H1 (cell line): ENCODE measurements at regions not wholly inside any gene's neighbourhood (a gene's known extent, or its start where the extent isn't known, plus 50 kb on each side); places are given as distances from the start of the nearest gene placed in this dataset.
"Not testable (repeated sequence)": the region's sequence is repeated elsewhere in the genome, so short reads cannot be mapped to it uniquely, and the experiment has no call there.

Experiments used
- CTCF ChIA-PET: fragments of 300-600 bp; sonication (Branson Sonifier 250); formaldehyde crosslinking; loops from one replicate; lab custom pipeline; 2021; ENCODE audit not compliant: partially characterized antibody; lab: Charles Lee
- POLR2A ChIA-PET: fragments of 300-600 bp; sonication (Branson Sonifier 250); formaldehyde crosslinking; loops from one replicate; lab custom pipeline; 2021; ENCODE audit warnings: inconsistent platforms; ENCODE audit not compliant: partially characterized antibody; lab: Charles Lee
- DNase-seq, 2 experiments: peaks; one replicate each; pipeline versions ENCODE4 v3.0.0 to v3.0.0-alpha.2; 2010 to 2022; ENCODE audit warnings: low spot score in 2 of 2, low read depth in 1 of 2, mixed read lengths in 1 of 2
- FAIRE-seq: peaks from 2 replicates; lab custom pipeline; 2011; peaks lifted over from hg19 to GRCh38; lab: Jason Lieb, UNC
- H2AFZ ChIP-seq: 2 replicates; pipeline ENCODE4 v1.8.1; 2012; ENCODE audit warnings: low read length, inconsistent platforms
- H2AK5ac ChIP-seq: 2 replicates; pipeline ENCODE4 v1.6.1; 2013; ENCODE audit warnings: low read depth, low read length
- H2BK120ac ChIP-seq: replicated peaks from 2 replicates; pipeline ENCODE3; 2013; ENCODE audit warnings: low read depth, low read length, inconsistent platforms
- H2BK12ac ChIP-seq: 2 replicates; pipeline ENCODE4 v1.6.1; 2013; ENCODE audit warnings: low read depth, low read length
- H2BK15ac ChIP-seq: 2 replicates; pipeline ENCODE4 v1.6.1; 2013; ENCODE audit warnings: low read length
- H2BK20ac ChIP-seq: 2 replicates; pipeline ENCODE4 v1.6.1; 2013; ENCODE audit warnings: low read length
- H2BK5ac ChIP-seq: 2 replicates; pipeline ENCODE4 v1.6.1; 2013; ENCODE audit warnings: low read depth, low read length
- H3K14ac ChIP-seq: 2 replicates; pipeline ENCODE4 v1.6.1; 2013; ENCODE audit warnings: inconsistent platforms; ENCODE audit not compliant: insufficient read length
- H3K18ac ChIP-seq: 2 replicates; pipeline ENCODE4 v1.6.1; 2013; ENCODE audit warnings: low read length; ENCODE audit errors: extremely low read depth
- H3K23ac ChIP-seq: 2 replicates; pipeline ENCODE4 v1.6.1; 2013; ENCODE audit warnings: inconsistent platforms; ENCODE audit not compliant: insufficient read length
- H3K23me2 ChIP-seq: 2 replicates; pipeline ENCODE4 v1.6.1; 2013; ENCODE audit warnings: low read depth, low read length
- H3K27ac ChIP-seq: 2 replicates; pipeline ENCODE4 v1.6.1; 2011; ENCODE audit warnings: low read depth, low read length, inconsistent platforms
- H3K27me3 ChIP-seq, 4 experiments: replicated peaks in 1 of 4; 1 replicate in 1 of 4; 2 replicates in 3 of 4; pipeline versions ENCODE4 v1.6.1 to v1.8.1; 2011 to 2013; ENCODE audit warnings: low read length in 3 of 4, mild to moderate bottlenecking in 3 of 4, inconsistent platforms in 2 of 4, mixed read lengths in 2 of 4, moderate library complexity in 1 of 4; ENCODE audit not compliant: control insufficient read depth in 3 of 4, insufficient read depth in 3 of 4; ENCODE audit errors: extremely low read depth in 1 of 4
- H3K36me3 ChIP-seq, 4 experiments: 2 replicates each; pipeline versions ENCODE4 v1.6.1 to v1.8.1; 2011 to 2013; ENCODE audit warnings: mild to moderate bottlenecking in 4 of 4, low read length in 3 of 4, moderate library complexity in 2 of 4, control low read depth in 1 of 4, inconsistent platforms in 1 of 4; ENCODE audit not compliant: insufficient read depth in 4 of 4, control insufficient read depth in 2 of 4
- H3K4ac ChIP-seq: replicated peaks from 2 replicates; pipeline ENCODE3; 2013; ENCODE audit warnings: low read length, low read depth, mixed read lengths, inconsistent platforms; ENCODE audit not compliant: insufficient read length
- H3K4me1 ChIP-seq, 4 experiments: replicated peaks in 1 of 4; 1 replicate in 1 of 4; 2 replicates in 3 of 4; pipeline versions ENCODE4 v1.6.1 to v1.8.1; 2011 to 2013; ENCODE audit warnings: low read length in 3 of 4, inconsistent platforms in 2 of 4, mixed read lengths in 1 of 4; ENCODE audit not compliant: insufficient read depth in 4 of 4, control insufficient read depth in 3 of 4
- H3K4me2 ChIP-seq, 2 experiments: 2 replicates each; pipeline versions ENCODE4 v1.6.1 to v1.8.1; 2011 to 2013; ENCODE audit warnings: low read depth in 2 of 2, low read length in 2 of 2, control low read depth in 1 of 2, inconsistent platforms in 1 of 2, mild to moderate bottlenecking in 1 of 2; ENCODE audit not compliant: insufficient read depth in 1 of 2
- H3K4me3 ChIP-seq, 4 experiments: fragments of 200-600, 300-600 bp in 1 of 4; sonication (generic), shearing (Covaris generic), sonication (Bioruptor Twin) in 1 of 4; 2 replicates each; pipeline versions ENCODE4 v1.5.1 to v1.8.1; 2011 to 2016; ENCODE audit warnings: low read length in 4 of 4, low read depth in 3 of 4, control low read depth in 2 of 4, inconsistent platforms in 2 of 4, mild to moderate bottlenecking in 2 of 4, mixed read lengths in 1 of 4, moderate library complexity in 1 of 4; ENCODE audit not compliant: insufficient read depth in 2 of 4; ENCODE audit errors: extremely low read depth in 1 of 4
- H3K56ac ChIP-seq: replicated peaks from 2 replicates; pipeline ENCODE3; 2013; ENCODE audit warnings: low read depth, mild to moderate bottlenecking, mixed read lengths, low read length, inconsistent platforms; ENCODE audit not compliant: insufficient read length
- H3K79me1 ChIP-seq: 2 replicates; pipeline ENCODE4 v1.6.1; 2013; ENCODE audit warnings: low read depth, low read length, control low read depth
- H3K79me2 ChIP-seq, 2 experiments: 2 replicates each; pipeline versions ENCODE4 v1.6.1 to v1.8.1; 2012 to 2013; ENCODE audit warnings: low read length in 2 of 2, mild to moderate bottlenecking in 2 of 2, inconsistent platforms in 1 of 2; ENCODE audit not compliant: insufficient read depth in 2 of 2, control insufficient read depth in 1 of 2
- H3K9ac ChIP-seq, 4 experiments: replicated peaks in 1 of 4; 1 replicate in 1 of 4; 2 replicates in 3 of 4; pipeline versions ENCODE4 v1.6.1 to v1.8.1; 2011 to 2013; ENCODE audit warnings: low read depth in 3 of 4, low read length in 3 of 4, control low read depth in 2 of 4, mild to moderate bottlenecking in 2 of 4, moderate library complexity in 2 of 4, inconsistent platforms in 1 of 4; ENCODE audit errors: extremely low read depth in 1 of 4
- H3K9me3 ChIP-seq, 2 experiments: 2 replicates each; pipeline versions ENCODE4 v1.6.1 to v1.8.1; 2012 to 2013; ENCODE audit warnings: mild to moderate bottlenecking in 2 of 2, moderate library complexity in 2 of 2, control low read depth in 1 of 2, inconsistent platforms in 1 of 2, low read depth in 1 of 2, low read length in 1 of 2, mixed read lengths in 1 of 2; ENCODE audit not compliant: insufficient read depth in 2 of 2
- H4K20me1 ChIP-seq, 2 experiments: replicated peaks in 1 of 2; 2 replicates each; pipeline versions ENCODE3 to v1.8.1; 2011 to 2013; ENCODE audit warnings: inconsistent platforms in 2 of 2, low read length in 2 of 2, mild to moderate bottlenecking in 1 of 2; ENCODE audit not compliant: insufficient read depth in 2 of 2, control insufficient read depth in 1 of 2
- H4K5ac ChIP-seq: 2 replicates; pipeline ENCODE4 v1.6.1; 2013; ENCODE audit warnings: low read length, low read depth, mixed read lengths, inconsistent platforms; ENCODE audit not compliant: insufficient read length
- H4K8ac ChIP-seq: 2 replicates; pipeline ENCODE4 v1.8.0; 2013; ENCODE audit warnings: mild to moderate bottlenecking, moderate library complexity, low read length, inconsistent platforms; ENCODE audit not compliant: insufficient read depth; ENCODE audit errors: extremely low read depth
- H4K91ac ChIP-seq: replicated peaks from 2 replicates; pipeline ENCODE3; 2013; ENCODE audit warnings: low read length, mixed read lengths, inconsistent platforms; ENCODE audit not compliant: insufficient read length
- WGBS, 2 experiments: shearing (Covaris generic) in 1 of 2; methylation state at CpG; one replicate each; pipeline versions ENCODE4 v1.1.6 to v1.1.7; 2013 to 2015; ENCODE audit warnings: low lambda C conversion rate in 2 of 2, mixed read lengths in 2 of 2, inconsistent platforms in 1 of 2, low coverage in 1 of 2, missing lambda C conversion rate in 1 of 2; ENCODE audit not compliant: insufficient replicate concordance in 2 of 2, insufficient coverage in 1 of 2, insufficient read length in 1 of 2; ENCODE audit errors: extremely low coverage in 1 of 2, missing lambda C conversion rate in 1 of 2; 5-methylcytosine and 5-hydroxymethylcytosine counted together

GRCh38 chr3:106858321-106858720 lies 518.9 kb upstream of the CCDC54 start:
- H2AK5ac ChIP-seq, H3K23ac ChIP-seq, H2BK12ac ChIP-seq, H3K27ac ChIP-seq, H3K27me3 ChIP-seq, H3K4me1 ChIP-seq, H3K9me3 ChIP-seq, H4K91ac ChIP-seq, H3K9ac ChIP-seq, H3K4ac ChIP-seq, H3K18ac ChIP-seq, H4K5ac ChIP-seq, H4K20me1 ChIP-seq, CTCF ChIA-PET, H2BK5ac ChIP-seq, DNase-seq, H3K79me1 ChIP-seq, H3K4me3 ChIP-seq, FAIRE-seq, H3K14ac ChIP-seq, H2BK20ac ChIP-seq, H3K79me2 ChIP-seq, H2BK15ac ChIP-seq, H3K4me2 ChIP-seq, H3K56ac ChIP-seq, H2BK120ac ChIP-seq, H2AFZ ChIP-seq, H4K8ac ChIP-seq, H3K36me3 ChIP-seq, H3K23me2 ChIP-seq, POLR2A ChIA-PET: not testable (repeated sequence)
- WGBS, 2 experiments, result 84% methylated on average over 3 of the region's 3 CpGs; no CpG with 5 or more reads in 1 of the 2 experiments
